Raji (cell line): ENCODE measurements at regions not wholly inside any gene's neighbourhood (a gene's known extent, or its start where the extent isn't known, plus 50 kb on each side); places are given as distances from the start of the nearest gene placed in this dataset.

Experiments
- POLR2A ChIP-seq: IDR thresholded peaks from 2 replicates; pipeline ENCODE4 v1.6.1; 2011; ENCODE audit warnings: low read depth, low read length, control low read depth; ENCODE audit not compliant: insufficient read depth

DNA sequence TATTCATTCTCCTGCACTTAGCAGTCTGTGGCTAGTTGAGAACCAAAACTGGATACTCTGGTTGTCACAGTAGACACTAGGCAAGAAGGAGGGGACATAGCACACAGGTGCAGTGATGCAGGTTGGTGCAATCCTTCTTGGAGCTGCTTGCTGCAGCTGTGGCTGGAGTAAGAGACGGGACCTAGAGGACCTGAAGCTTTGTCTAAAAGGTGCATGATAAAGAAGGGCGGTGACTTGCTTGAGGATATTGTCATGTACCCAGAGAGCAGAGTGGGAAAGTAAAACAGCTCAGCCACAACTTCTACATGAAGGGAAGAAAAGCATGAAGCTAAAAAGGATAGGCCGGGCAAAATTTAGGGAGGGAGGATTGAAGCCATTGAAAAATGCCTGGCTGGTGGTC, 304.1 kb upstream of the KIRREL3 start:
- no peak for TF ChIP-seq POLR2A

DNA sequence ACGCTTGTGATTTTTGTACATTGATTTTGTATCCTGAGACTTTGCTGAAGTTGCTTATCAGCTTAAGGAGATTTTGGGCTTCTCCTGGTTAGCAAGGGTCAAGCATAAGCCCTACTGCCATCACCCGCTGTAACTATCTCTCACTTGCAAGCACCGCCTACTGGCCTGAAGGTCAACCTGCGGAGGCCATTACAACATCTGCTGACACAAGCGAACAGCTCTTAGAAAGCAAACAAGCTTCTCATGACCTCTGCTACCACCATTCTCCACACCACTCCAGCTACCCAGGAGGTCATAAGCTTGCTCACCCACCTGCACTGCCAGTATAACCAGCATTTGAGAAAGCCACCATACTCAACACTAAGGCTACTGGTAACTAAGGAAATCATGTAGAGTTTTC, 288.4 kb upstream of the KIRREL3 start:
- no peak for TF ChIP-seq POLR2A

DNA sequence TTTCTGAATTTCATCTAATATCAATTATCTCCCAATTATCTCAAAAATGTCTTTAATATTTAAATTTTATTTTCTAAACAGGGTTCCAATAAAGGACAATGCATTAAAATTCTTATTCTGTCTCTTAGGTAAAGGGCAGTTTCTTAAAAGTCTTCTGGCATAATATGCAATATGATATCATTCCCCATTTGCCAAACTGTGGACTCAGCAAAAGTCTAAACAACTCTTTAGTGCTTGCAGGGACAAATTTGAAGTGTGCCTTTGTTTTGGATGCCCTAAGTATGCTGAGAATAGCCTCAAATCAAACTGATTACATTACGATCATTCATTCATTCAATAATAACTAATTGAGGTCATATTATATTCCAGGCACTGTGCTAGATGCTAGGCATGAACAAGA, 281.0 kb upstream of the KIRREL3 start:
- no peak for TF ChIP-seq POLR2A

DNA sequence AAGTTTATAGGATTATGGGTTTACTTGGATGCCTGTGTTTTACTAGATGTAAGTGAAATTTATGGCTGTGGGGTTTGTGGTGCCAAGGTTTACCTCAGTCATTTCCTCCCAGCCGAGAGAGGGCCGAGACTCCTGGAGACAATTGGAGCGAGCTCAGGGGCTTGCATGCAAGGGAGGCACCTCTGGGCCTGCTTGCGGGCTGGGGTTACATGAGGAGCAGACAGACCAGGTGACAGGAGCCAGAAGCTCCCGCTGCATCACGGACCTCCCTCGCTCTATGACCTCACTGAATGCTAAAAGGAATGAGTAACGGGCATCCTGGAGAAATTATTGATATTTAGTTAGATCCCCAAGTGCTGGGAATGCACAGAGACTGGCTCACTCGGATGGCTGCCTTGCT, 275.2 kb upstream of the KIRREL3 start:
- TF ChIP-seq POLR2A, result no peak

DNA sequence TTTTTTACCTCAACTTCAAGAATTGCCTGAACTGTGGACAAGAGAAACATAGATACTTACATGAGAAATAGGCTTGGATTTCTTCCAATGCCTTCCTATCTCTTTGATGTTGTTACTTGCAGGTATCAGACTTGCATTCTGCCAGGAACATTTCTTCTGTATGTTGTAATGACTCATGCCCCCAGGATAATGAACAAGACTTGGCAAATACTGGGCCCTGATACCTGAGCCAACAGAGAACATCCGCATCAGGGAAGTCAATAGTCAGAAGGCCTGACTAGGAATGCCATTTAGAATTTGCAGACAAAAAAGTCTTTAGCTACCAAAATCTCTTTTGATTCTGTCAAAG, 273.7 kb upstream of the KIRREL3 start:
- no peak for TF ChIP-seq POLR2A

DNA sequence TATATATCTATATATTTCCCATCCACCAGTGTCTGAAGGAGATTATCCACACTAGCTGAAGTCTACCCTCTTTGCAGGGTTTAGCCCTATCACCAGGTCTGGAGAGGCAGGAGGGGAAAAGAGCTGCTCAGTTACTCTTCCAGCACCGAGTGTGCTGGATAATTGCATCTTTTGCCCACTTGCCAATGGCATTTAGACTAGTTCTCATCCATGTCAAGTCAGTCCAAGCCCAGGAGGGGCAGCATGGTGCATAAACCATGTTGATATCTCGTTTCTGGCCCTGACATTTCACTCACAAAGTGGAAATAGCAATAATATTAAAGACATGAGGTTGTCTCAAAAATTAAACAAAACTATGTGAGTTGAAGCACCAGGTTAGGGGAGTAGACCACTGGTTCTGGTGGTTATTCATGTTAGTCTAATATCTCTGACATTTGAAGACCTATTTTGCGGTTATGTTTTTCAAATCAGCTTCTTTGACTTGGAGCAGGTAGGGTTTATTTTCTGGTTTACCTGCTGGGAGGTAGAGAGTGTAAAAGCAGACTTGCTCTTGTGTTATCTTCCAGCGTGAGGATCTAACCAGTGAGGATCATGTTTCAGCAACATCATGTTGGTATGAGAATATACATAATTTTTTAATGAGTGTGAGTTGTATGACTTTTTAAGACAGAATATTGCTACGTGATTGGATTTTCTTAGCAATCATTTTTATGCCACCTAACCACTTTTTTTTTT, 273.2 kb upstream of the KIRREL3 start:
- TF ChIP-seq POLR2A, result no peak

DNA sequence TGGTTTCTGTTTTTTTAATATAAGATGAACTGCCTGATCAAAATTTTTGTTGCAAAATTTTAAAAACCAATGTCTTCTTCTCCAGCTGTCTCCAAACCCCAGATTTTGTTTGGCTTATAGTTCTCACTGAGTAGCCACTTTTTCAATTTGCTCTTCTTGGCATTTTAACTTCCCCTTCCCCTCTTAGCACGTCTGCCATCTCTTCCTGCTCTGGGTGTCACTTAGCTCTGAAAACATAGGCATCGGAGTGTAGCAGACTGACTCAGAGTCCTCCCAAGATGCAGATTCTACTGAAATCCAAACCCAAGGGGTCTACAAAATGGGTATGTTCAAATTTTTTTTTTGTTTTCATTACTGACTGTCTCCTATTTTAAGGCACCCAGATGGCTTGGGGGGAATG, 270.3 kb upstream of the KIRREL3 start:
- no peak for TF ChIP-seq POLR2A

DNA sequence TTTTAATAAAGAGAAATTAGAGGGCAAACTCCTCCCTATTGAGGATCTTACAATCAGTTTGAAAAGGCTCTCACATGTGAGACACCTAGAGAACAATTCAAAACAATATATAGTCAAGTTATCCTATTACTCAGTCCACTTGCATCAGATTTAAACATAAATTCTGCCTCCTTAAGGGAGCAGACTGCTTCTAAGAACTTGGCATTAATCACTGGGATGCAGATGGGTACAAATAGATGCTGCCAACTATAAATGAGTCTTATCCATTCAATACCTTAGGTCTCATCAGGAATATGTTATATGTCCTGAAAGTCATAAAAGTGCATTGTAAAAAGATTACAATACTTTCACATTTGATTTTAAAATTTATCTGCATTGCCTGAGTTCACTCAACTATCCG, 269.3 kb upstream of the KIRREL3 start:
- TF ChIP-seq POLR2A, result no peak

DNA sequence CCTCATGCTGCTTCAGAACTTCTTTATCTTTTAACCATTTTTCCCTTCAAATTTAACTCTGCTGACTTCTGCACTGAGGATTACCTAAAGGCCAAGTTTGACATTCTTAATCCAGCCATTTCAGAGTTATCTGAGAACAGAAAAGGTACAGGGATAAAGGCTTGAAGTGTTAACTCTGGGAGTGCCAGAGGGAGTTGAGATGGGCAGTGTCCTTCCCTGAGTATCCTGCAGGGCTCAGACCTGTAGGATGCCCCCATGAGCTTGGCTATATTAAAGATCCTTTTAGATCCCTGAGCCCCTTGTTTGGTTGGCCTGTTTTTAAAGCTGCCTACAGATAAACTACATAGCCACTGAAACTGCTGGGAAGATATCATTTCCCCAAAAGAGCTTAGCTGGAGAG, 268.4 kb upstream of the KIRREL3 start:
- no peak for TF ChIP-seq POLR2A

DNA sequence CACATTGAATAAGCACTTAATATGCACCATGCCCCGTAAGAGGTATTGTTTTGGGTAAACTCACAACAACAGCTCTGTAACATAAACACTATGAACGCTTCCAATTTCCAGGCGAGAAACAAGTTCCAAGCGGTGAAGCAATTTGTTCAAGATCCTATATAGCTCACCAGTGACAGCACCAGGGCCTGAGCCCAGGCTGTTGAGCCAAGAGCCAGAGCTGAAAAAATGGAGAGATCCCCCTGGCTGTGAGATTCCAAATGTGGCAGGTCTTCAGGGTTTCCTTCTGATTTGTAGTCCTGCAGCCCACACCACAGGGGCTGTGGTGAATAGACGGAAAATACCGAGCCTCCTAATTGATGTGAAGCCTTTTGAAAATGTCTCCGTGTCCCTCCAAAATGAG, 268.0 kb upstream of the KIRREL3 start:
- TF ChIP-seq POLR2A, result no peak

DNA sequence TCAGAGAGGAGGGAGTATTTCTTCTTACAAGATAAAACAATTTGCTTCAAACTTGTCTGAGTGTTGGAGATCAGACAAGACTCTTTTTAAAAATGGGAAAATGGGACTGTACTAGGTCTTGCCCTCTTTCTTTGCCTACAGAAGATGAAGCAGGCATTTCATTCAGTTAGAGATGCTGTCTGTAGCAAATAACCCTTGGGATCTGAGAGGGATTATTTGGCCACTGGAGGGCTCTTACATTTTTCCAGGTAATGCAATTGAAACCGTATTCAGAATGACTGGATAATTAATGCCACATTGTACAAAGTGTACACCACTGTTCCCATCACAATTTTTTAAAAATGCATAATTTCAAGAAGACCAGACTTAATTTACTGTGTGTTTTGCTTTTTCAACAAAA, 258.5 kb upstream of the KIRREL3 start:
- TF ChIP-seq POLR2A, result no peak

DNA sequence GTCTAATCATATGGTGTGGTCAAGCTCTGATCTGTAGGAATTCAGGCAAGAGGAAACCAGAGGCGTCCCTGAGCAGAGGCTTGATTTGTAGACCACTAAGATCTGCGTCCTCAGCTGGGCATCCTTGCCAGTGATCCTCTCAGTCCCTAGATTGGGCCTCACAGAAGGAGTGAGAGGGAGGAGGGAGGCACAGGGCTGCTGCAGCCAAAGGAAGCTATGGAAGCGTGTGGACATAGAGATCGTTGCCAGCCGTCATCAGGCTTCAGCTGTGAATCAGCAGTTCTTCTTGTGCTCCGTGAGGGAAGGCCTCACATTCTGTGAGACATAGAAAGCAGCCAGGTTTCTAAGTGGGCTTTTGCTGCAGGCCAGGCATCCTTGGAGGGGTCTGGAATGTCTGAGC, 254.6 kb upstream of the KIRREL3 start:
- TF ChIP-seq POLR2A, result no peak

DNA sequence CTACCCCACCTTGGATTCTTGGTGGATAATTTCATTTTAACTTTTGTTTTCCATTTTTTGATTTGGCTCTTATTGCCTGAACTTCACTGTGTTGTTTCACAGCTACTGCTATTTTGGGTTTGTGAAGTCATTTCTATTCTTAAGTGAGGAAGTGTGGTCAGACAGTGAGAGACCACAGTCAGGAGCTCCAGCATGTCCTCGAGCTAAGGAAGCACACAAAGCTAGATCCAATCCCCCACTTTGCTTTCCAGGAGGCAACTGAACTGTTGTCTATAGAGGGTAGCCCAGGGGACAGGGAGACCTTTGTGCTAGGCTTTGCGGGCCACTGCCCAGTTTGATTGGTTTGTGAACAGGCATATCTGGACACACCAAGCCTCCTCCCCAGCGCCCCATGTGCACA, 251.8 kb upstream of the KIRREL3 start:
- TF ChIP-seq POLR2A, result no peak

DNA sequence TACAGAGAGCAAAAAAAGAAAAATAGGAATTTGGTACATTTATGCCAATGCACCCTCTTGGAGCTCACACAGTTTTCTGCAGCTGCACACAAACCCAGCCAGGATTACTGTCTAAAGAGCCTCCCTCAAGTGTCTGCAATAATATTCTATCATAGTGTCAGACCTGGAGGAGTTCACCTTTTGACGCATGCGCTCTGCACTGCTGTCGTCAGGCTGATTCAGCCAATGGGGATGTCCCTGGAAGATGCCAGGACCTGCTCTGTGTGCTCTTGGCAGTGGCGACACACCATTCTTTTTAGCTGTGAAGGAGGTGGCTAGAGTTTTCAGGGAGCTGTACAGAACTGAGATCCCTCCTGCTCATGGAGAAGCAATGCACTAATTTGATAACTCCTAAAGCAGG, 249.0 kb upstream of the KIRREL3 start:
- no peak for TF ChIP-seq POLR2A

DNA sequence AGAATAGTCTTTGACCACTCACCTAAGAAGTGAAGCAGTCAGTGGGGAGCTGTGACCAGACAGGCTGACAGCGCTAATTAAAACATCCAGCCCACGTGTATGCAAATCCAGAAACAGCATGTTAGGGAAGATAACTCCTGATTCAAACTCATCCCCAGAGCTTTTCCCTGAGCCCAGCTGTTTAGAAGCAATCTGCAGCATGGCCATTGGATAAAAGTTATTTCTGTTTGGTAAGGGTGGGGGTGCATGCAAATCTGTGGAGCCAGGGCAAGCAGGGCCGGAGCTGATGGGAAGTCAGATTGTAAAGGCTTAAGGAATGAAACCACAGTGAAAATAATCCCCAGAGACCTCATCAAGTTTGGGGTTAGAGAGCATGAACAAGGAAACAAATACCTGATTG, 247.9 kb upstream of the KIRREL3 start:
- no peak for TF ChIP-seq POLR2A

DNA sequence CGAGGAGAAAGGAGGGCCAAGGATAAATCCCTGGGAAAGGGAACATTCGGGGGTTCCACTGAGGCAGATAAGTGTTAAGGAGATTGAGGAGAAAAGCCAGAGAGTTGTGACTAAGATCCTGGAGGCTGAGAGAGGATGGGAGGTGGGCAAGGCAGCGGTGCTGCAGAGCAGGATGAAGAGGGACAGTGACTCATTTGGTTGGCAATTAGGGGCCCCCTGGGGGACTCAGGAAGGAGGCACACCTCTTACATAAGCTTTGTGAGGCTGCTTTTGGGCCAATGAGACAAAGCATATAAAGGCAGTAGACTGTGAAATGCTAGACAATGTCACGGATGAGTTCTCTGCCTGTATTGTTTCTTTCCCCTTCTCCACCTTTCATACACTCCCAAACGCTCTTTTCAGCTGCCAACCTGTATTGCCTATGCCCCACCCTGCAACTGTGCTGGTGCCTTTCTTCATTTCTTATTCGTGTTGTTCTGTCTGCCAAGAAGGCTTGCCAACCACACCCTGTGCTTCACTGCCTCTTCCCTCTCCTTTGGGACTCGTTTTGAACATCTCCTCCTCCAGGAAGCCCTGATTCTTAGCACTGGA, 246.8 kb upstream of the KIRREL3 start:
- no peak for TF ChIP-seq POLR2A

DNA sequence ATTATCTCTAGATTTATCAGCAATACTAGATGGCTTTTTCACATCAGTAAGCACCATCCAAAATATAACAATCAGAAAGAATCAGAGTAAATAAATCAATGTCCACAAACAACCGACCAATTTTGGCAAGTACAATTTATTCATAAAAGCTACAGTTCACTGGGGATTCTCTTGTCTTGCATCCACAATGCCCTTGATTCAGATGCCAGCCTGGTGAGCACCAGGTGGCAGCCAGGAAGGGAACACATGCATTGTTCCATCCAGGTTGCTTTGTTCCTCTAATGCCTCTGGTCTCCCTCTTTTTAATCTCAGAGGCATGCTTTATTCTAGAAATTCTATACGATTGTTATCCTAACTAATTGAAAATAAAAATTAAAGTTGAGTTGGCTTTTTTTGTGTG, 242.1 kb upstream of the KIRREL3 start:
- no peak for TF ChIP-seq POLR2A
